Left ventricle myocardium inferior (tissue), 1 donor: ENCODE measurements at regions not wholly inside any gene's neighbourhood (a gene's known extent, or its start where the extent isn't known, plus 50 kb on each side); places are given as distances from the start of the nearest gene placed in this dataset.

ENCODE experiments used
- DNase-seq: peaks from one replicate; pipeline ENCODE4 v3.0.0-alpha.2; 2020
- H3K27ac ChIP-seq: fragments of 200-600 bp; replicated peaks from 2 replicates; pipeline ENCODE4 v1.8.0; 2021
- H3K27me3 ChIP-seq: fragments of 200-600 bp; 2 replicates; pipeline ENCODE4 v1.8.0; 2021; ENCODE audit warnings: low read depth
- H3K36me3 ChIP-seq: fragments of 200-600 bp; 2 replicates; pipeline ENCODE4 v1.8.0; 2021
- H3K4me1 ChIP-seq: fragments of 200-600 bp; 2 replicates; pipeline ENCODE4 v1.8.0; 2021
- H3K4me3 ChIP-seq: fragments of 200-600 bp; 2 replicates; pipeline ENCODE4 v1.8.0; 2021; ENCODE audit warnings: mild to moderate bottlenecking, moderate library complexity
- H3K9me3 ChIP-seq: fragments of 200-600 bp; replicated peaks from 2 replicates; pipeline ENCODE4 v1.8.0; 2021
- intact Hi-C: fragments of 100-400 bp; cut with micrococcal nuclease; formaldehyde crosslinking; loops from one replicate; pipeline ENCODE4 v1.11.0; 2022
- TF ChIP-seq, protein P1 (sequence below): fragments of 200-600 bp; IDR thresholded peaks from 2 replicates; pipeline ENCODE4 v1.8.0; 2021; ENCODE audit warnings: antibody characterized with exemption, mild to moderate bottlenecking, borderline replicate concordance
- donor health status: DM: no; HTN: yes; CAD: no; lungs with severe emphysema.

DNA sequence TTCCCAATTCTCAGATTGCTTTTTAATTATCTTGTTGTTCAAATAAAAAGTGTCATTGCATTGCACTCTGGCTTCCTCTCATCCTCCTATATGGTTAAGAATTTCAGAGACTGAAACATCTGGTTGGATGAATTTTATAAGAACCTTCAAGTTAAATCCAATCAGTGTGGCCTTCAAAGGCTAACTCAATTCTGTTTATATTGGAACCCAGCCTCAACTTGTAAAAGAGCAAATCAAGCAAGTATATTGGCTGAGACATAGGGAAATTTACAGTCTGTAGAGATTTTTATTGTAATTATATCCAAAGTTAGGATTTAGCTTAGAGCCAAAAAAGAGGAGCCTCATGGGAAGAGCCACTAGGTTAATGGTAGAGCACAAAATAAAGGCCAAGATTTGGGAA, 159.9 kb upstream of the FER start:
- no peak overlapping the region for H3K27ac ChIP-seq
- TF ChIP-seq, protein P1, sequence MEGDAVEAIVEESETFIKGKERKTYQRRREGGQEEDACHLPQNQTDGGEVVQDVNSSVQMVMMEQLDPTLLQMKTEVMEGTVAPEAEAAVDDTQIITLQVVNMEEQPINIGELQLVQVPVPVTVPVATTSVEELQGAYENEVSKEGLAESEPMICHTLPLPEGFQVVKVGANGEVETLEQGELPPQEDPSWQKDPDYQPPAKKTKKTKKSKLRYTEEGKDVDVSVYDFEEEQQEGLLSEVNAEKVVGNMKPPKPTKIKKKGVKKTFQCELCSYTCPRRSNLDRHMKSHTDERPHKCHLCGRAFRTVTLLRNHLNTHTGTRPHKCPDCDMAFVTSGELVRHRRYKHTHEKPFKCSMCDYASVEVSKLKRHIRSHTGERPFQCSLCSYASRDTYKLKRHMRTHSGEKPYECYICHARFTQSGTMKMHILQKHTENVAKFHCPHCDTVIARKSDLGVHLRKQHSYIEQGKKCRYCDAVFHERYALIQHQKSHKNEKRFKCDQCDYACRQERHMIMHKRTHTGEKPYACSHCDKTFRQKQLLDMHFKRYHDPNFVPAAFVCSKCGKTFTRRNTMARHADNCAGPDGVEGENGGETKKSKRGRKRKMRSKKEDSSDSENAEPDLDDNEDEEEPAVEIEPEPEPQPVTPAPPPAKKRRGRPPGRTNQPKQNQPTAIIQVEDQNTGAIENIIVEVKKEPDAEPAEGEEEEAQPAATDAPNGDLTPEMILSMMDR = no peak
- H3K4me1 ChIP-seq = no peaks in the 10 kb centered on the region
- no peaks in the 10 kb centered on the region for H3K9me3 ChIP-seq
- no peak for DNase-seq
- no peaks in the 10 kb centered on the region for H3K27me3 ChIP-seq
- H3K4me3 ChIP-seq = no peak overlapping the region
- intact Hi-C loops = no loop called here
- no peaks in the 10 kb centered on the region for H3K36me3 ChIP-seq

DNA sequence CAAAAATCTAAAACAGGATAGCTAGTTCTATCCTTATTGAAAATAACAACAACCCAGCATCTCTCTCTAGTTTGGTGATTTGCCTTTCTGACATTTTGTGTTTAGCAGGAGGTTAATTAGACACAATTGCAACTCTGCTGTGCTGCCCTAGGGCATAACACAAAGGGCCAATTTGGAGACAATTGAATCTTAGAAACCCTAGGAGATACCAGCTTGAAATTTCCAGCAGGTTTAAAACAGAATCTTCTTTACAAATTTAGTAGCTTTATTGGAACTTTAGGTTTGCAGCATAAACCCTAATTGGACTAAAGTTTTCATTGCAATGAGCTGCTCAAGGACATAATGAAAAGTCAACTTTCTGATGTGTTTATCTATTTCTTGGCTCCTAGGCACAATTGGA, 166.7 kb upstream of the FER start:
- TF ChIP-seq, protein P1 = no peak
- no peak overlapping the region for H3K27ac ChIP-seq
- intact Hi-C loops = no loop called here
- H3K9me3 ChIP-seq = no peaks in the 10 kb centered on the region
- no peaks in the 10 kb centered on the region for H3K36me3 ChIP-seq
- H3K4me3 ChIP-seq = no peak overlapping the region
- peaks cover 14% of the 10 kb centered on the region for H3K27me3 ChIP-seq
- DNase-seq = no peak
- no peaks in the 10 kb centered on the region for H3K4me1 ChIP-seq

DNA sequence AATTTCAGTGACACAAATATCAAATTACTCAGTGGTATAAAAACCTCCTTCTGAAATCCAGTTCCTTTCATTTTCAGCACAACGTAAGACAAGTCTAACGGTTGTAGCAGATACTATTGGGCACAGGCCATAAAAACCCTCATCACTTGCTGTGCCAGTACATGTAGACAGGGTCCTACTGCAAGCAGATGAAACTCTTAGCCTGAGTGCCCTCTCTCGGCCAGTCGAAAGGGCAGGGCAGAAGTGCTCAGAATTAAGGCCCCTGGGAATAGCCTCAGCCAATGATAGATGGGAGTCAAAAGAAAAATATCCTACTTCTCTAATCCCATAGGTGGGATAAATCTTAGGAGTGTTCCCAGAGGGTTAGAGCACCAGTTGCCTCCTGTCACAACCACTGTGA, 168.5 kb upstream of the FER start:
- Histone ChIP-seq H3K27me3 (peaks cover 14% of the 10 kb centered on the region), H3K4me3 (no peak overlapping the region), H3K27ac (no peak overlapping the region), H3K36me3 (no peaks in the 10 kb centered on the region), H3K9me3 (peaks cover 14% of the 10 kb centered on the region), H3K4me1 (no peaks in the 10 kb centered on the region)
- intact Hi-C loops = no loop called here
- no peak for DNase-seq
- TF ChIP-seq, protein P1 = no peak

DNA sequence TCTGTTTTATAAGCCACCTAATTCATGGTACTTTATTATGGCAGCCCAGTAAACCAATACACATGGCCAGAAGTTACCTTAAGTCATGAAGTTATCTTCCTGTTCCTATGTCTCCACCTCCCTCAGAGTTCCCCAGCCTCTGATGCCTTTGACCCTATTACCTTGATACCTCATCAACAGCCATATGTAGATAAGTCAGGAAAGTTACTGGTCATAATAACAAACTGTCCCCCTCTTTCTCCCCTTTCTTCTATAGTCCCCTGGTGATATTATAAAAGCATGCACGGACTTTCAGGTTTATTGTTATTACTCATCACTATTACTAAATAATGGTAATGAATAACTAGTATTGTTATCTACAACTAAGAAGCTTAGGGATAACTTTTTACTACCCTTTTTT, 168.9 kb upstream of the FER start:
- TF ChIP-seq, protein P1 = no peak
- H3K27me3 ChIP-seq = peaks cover 14% of the 10 kb centered on the region
- intact Hi-C loops = no loop called here

DNA sequence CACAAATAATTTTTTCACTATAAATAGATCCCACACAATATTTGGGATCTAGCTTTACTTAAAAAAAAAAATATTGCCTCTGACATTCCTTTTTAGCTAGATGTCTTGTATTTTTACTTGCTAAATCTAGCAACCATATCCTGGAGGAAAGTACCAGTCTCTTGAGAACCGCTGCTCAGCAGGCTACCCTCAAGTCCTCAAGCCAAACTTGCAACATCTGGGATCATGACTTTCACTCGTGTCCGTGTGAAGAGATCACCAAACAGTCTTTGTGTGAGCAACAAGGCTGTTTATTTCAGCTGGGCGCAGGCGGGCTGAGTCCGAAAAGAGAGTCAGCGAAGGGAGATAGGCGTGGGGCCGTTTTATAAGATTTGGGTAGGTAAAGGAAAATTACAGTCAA, 180.3 kb upstream of the FER start:
- no peaks in the 10 kb centered on the region for H3K9me3 ChIP-seq
- H3K27ac ChIP-seq = peak overlapping the region; percentile 54
- H3K4me1 ChIP-seq = no peaks in the 10 kb centered on the region
- TF ChIP-seq, protein P1 = no peak
- H3K27me3 ChIP-seq = no peaks in the 10 kb centered on the region
- intact Hi-C loops = no loop called here
- H3K4me3 ChIP-seq = no peak overlapping the region
- DNase-seq = peak; percentile 18
- H3K36me3 ChIP-seq = no peaks in the 10 kb centered on the region

More for the DNA sequence above, 168.9 kb upstream of the FER start:
- no peak for DNase-seq
- H3K36me3 ChIP-seq = no peaks in the 10 kb centered on the region
- no peaks in the 10 kb centered on the region for H3K4me1 ChIP-seq
- H3K27ac ChIP-seq = no peak overlapping the region
- peaks cover 18% of the 10 kb centered on the region for H3K9me3 ChIP-seq
- no peak overlapping the region for H3K4me3 ChIP-seq

DNA sequence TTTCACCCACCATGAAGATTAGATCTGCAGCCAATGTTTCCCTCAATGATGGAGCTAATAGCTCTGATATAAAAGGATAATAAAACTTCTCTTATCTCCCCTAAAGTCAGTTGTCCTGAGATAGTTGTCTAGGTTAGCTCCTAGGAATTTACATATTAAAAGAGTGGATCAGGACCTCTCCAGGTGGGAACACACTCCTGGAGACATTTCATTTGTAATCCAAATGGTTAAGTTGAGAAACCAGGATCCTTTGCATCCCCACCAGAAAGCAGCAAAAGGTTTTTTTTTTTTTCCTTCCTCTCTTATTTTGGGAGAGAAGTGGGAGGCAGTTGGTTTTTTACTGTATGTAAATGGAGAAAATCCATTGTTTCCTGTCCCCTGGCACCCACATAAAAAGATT, 182.5 kb upstream of the FBXL17 start:
- intact Hi-C loops = no loop called here
- TF ChIP-seq, protein P1 = no peak
- H3K36me3 ChIP-seq = no peaks in the 10 kb centered on the region
- no peak overlapping the region for H3K27ac ChIP-seq
- no peak overlapping the region for H3K4me3 ChIP-seq
- H3K4me1 ChIP-seq = no peaks in the 10 kb centered on the region
- no peaks in the 10 kb centered on the region for H3K27me3 ChIP-seq
- no peak for DNase-seq
- H3K9me3 ChIP-seq = no peaks in the 10 kb centered on the region
